T-helper 17 cell (primary cell): ENCODE measurements at regions not wholly inside any gene's neighbourhood (a gene's known extent, or its start where the extent isn't known, plus 50 kb on each side); places are given as distances from the start of the nearest gene placed in this dataset.
"Not testable (repeated sequence)": the region's sequence is repeated elsewhere in the genome, so short reads cannot be mapped to it uniquely, and the experiment has no call there.

Experiments
- ATAC-seq: fragments of 150-1000 bp; cut with Tn5 transposase; 2 replicates; pipeline ENCODE4 v1.10.0; 2021; ENCODE audit warnings: mild to moderate bottlenecking, moderate library complexity
- DNase-seq, 3 donors: peaks; one replicate each; pipeline versions ENCODE4 v3.0.0 to v3.0.0-alpha.2; 2020 to 2021
- H3K9me3 ChIP-seq: one replicate; pipeline ENCODE4 v1.7.0; 2013; ENCODE audit warnings: low read length, mild to moderate bottlenecking; ENCODE audit not compliant: control insufficient read depth, poor library complexity, severe bottlenecking
- H3K27ac Mint-ChIP-seq: one replicate; pipeline ENCODE4 v1.8.0; 2022; ENCODE audit warnings: mild to moderate bottlenecking, moderate library complexity, mixed read lengths
- H3K27me3 Mint-ChIP-seq: one replicate; pipeline ENCODE4 v1.8.0; 2022; ENCODE audit warnings: mixed read lengths
- H3K36me3 Mint-ChIP-seq: one replicate; pipeline ENCODE4 v1.8.0; 2022; ENCODE audit warnings: low read depth, mixed read lengths
- H3K4me1 Mint-ChIP-seq: one replicate; pipeline ENCODE4 v1.8.0; 2022; ENCODE audit warnings: mild to moderate bottlenecking, mixed read lengths
- H3K4me3 Mint-ChIP-seq: one replicate; pipeline ENCODE4 v1.8.0; 2022; ENCODE audit warnings: mild to moderate bottlenecking, moderate library complexity, mixed read lengths

DNA sequence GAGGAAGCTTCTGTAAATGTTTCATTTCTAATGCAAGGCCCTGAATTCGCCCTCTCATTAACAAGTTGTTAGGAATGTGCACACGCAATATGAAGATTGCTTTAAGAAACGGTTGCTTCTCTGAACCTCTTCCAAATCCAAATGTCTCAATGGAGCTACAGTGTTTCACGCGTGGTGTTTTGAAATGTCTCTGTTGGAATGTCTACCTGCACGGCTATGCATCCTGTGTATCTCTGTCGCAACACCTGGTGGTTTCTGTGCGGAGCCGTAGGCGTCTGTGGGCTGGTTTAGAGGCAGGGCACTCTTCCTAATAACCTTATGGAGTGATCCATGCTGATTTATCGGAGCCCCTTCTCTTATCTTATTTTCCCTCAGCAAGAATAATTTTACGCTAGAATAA, 1584.2 kb upstream of the SLC10A2 start:
- H3K36me3 Mint-ChIP-seq, result no peaks in the 10 kb centered on the region
- no peak overlapping the region for H3K27ac Mint-ChIP-seq
- H3K4me3 Mint-ChIP-seq, result no peak overlapping the region
- no peaks in the 10 kb centered on the region for H3K9me3 ChIP-seq
- ATAC-seq, result no peak
- DNase-seq, result no peak
- H3K27me3 Mint-ChIP-seq, result no peaks in the 10 kb centered on the region
- no peaks in the 10 kb centered on the region for H3K4me1 Mint-ChIP-seq

- Mint-ChIP-seq H3K36me3 (no peaks in the 10 kb centered on the region), H3K27ac (no peak overlapping the region), H3K4me1 (no peaks in the 10 kb centered on the region), H3K4me3 (no peak overlapping the region), H3K27me3 (no peaks in the 10 kb centered on the region)
- no peak for ATAC-seq
- no peak for DNase-seq
- H3K9me3 ChIP-seq, result no peaks in the 10 kb centered on the region
Measured at GRCh38 chr13:104648291-104648690, 1582.1 kb upstream of the SLC10A2 start.

DNA sequence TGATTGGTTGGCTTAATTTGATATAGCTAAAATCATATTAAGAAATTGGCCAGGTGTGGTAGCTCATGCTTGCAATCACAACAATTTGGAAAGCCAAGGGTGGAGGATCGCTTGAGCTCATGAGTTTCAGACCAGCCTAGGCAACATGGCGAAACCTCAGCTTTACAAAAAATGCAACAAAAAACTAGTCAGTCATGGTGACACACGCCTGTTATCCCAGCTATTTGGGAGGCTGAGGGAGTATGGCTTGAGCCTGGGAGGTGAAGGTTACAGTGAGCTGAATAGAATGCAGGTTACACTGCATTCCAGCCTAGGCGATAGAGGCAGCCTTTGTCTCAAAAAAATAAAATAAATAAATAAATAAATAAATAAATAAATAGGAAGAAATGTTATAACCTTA, 1579.6 kb upstream of the SLC10A2 start:
- Mint-ChIP-seq H3K36me3 (no peaks in the 10 kb centered on the region), H3K27me3 (no peaks in the 10 kb centered on the region), H3K4me1 (no peaks in the 10 kb centered on the region), H3K27ac (no peak overlapping the region), H3K4me3 (no peak overlapping the region)
- ATAC-seq (no peak), DNase-seq (no peak)
- no peaks in the 10 kb centered on the region for H3K9me3 ChIP-seq

DNA sequence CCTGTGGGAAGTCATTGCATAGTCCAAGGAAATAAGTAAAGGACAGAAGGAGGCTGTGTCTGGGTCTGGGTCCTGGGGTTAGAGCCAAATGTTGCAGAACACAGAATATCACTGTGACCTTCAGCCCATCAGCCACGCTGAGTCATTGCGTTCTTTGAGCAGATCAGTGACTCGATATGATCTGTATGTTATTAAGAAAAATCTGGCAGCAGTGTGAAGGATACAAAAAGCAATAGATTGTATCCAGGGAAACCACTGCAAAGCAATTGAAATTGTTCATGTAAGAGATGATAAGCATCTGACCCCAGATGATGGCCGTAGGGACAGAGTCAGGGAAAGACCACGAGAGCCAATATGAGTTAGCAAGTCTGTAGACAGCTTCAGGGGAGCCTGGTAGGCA, 1575.1 kb upstream of the SLC10A2 start:
- Mint-ChIP-seq H3K4me3 (no peak overlapping the region), H3K36me3 (no peaks in the 10 kb centered on the region), H3K27ac (no peak overlapping the region), H3K27me3 (no peaks in the 10 kb centered on the region), H3K4me1 (no peaks in the 10 kb centered on the region)
- DNase-seq (no peak), ATAC-seq (no peak)
- H3K9me3 ChIP-seq, result no peaks in the 10 kb centered on the region

- Mint-ChIP-seq H3K4me3 (no peak overlapping the region), H3K27me3 (no peaks in the 10 kb centered on the region), H3K4me1 (no peaks in the 10 kb centered on the region), H3K36me3 (no peaks in the 10 kb centered on the region), H3K27ac (no peak overlapping the region)
- H3K9me3 ChIP-seq, result no peaks in the 10 kb centered on the region
- ATAC-seq (no peak), DNase-seq (no peak)
Measured at GRCh38 chr13:104635879-104636278, 1569.7 kb upstream of the SLC10A2 start.

- Mint-ChIP-seq H3K4me3 (no peak overlapping the region), H3K27ac (no peak overlapping the region), H3K4me1 (no peaks in the 10 kb centered on the region), H3K36me3 (no peaks in the 10 kb centered on the region), H3K27me3 (no peaks in the 10 kb centered on the region)
- DNase-seq, result no peak
- ATAC-seq, result no peak
- H3K9me3 ChIP-seq, result no peaks in the 10 kb centered on the region
Measured at GRCh38 chr13:104634016-104634415, 1567.8 kb upstream of the SLC10A2 start.

DNA sequence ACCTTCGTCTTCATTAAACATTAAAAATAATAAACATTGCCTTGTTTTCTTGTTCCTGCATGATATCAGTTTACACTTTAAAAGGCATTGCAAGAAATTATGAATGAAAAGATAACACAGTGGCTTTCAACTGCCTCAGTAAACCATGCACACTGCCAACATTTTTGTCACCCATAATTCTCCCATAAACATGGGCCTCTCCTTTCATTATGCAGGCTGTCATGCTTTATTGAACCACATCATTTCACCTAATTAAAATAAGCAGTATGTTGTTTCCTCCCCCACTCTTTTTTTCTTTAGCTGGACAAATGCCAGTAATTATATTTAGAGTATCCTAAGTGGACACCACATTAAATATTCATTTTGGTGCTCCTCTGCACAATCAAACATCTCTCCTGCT, 1566.5 kb upstream of the SLC10A2 start:
- Mint-ChIP-seq H3K36me3 (no peaks in the 10 kb centered on the region), H3K27ac (no peak overlapping the region), H3K27me3 (no peaks in the 10 kb centered on the region), H3K4me3 (no peak overlapping the region), H3K4me1 (no peaks in the 10 kb centered on the region)
- ATAC-seq, result no peak
- DNase-seq, result no peak
- no peaks in the 10 kb centered on the region for H3K9me3 ChIP-seq

GRCh38 chr13:104625201-104625600, 1559.0 kb upstream of the SLC10A2 start:
- H3K4me3 Mint-ChIP-seq, result no peak overlapping the region
- no peaks in the 10 kb centered on the region for H3K27me3 Mint-ChIP-seq
- H3K4me1 Mint-ChIP-seq, result no peaks in the 10 kb centered on the region
- no peak overlapping the region for H3K27ac Mint-ChIP-seq
- no peaks in the 10 kb centered on the region for H3K36me3 Mint-ChIP-seq
- ATAC-seq (no peak), DNase-seq (no peak)
- no peaks in the 10 kb centered on the region for H3K9me3 ChIP-seq

DNA sequence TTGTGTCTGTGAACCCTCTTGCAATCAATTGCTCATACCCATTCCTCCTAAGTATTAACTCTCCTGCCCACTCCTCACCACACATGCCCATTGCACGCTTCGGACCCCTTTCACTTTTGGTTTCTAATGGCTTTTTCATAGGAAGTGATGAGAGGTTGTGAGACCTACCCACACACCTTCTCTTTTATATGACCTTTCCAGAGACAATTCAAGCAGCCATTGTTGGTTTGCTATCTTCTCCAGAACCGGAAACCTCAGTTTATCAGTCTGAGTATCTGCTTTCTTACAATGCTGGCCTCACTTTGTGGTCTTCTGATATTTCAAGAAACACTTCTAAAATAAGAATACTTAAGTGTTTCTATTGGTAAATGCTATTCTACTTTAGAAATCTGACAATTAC, 1550.8 kb upstream of the SLC10A2 start:
- Mint-ChIP-seq H3K27ac (no peak overlapping the region), H3K4me1 (no peaks in the 10 kb centered on the region), H3K4me3 (no peak overlapping the region), H3K27me3 (no peaks in the 10 kb centered on the region), H3K36me3 (no peaks in the 10 kb centered on the region)
- H3K9me3 ChIP-seq, result no peaks in the 10 kb centered on the region
- no peak for DNase-seq
- no peak for ATAC-seq

- no peak overlapping the region for H3K27ac Mint-ChIP-seq
- DNase-seq, result no peak
Measured at GRCh38 chr13:104614361-104615145, 1548.3 kb upstream of the SLC10A2 start.

GRCh38 chr13:104608331-104608730, 1542.1 kb upstream of the SLC10A2 start:
- no peaks in the 10 kb centered on the region for H3K9me3 ChIP-seq
- Mint-ChIP-seq H3K36me3 (no peaks in the 10 kb centered on the region), H3K4me3 (no peak overlapping the region), H3K27me3 (no peaks in the 10 kb centered on the region), H3K27ac (no peak overlapping the region), H3K4me1 (no peaks in the 10 kb centered on the region)
- ATAC-seq (no peak), DNase-seq (no peak)

More at GRCh38 chr13:104614361-104615145, 1548.3 kb upstream of the SLC10A2 start:
- H3K9me3 ChIP-seq, result no peaks in the 10 kb centered on the region
- no peaks in the 10 kb centered on the region for H3K36me3 Mint-ChIP-seq
- H3K4me3 Mint-ChIP-seq, result no peak overlapping the region
- no peaks in the 10 kb centered on the region for H3K4me1 Mint-ChIP-seq
- H3K27me3 Mint-ChIP-seq, result no peaks in the 10 kb centered on the region
- ATAC-seq, result no peak

- ATAC-seq, H3K4me1 Mint-ChIP-seq, H3K27ac Mint-ChIP-seq, H3K27me3 Mint-ChIP-seq, H3K36me3 Mint-ChIP-seq, DNase-seq, H3K9me3 ChIP-seq, H3K4me3 Mint-ChIP-seq: not testable (repeated sequence)
Measured at GRCh38 chr13:104605435-104605834, 1539.2 kb upstream of the SLC10A2 start.

GRCh38 chr13:104597546-104598180, 1531.4 kb upstream of the SLC10A2 start:
- no peak for DNase-seq
- Mint-ChIP-seq H3K27me3 (no peaks in the 10 kb centered on the region), H3K36me3 (no peaks in the 10 kb centered on the region), H3K4me3 (no peak overlapping the region), H3K4me1 (no peaks in the 10 kb centered on the region), H3K27ac (no peak overlapping the region)
- no peak for ATAC-seq
- peaks cover 2% of the 10 kb centered on the region for H3K9me3 ChIP-seq

DNA sequence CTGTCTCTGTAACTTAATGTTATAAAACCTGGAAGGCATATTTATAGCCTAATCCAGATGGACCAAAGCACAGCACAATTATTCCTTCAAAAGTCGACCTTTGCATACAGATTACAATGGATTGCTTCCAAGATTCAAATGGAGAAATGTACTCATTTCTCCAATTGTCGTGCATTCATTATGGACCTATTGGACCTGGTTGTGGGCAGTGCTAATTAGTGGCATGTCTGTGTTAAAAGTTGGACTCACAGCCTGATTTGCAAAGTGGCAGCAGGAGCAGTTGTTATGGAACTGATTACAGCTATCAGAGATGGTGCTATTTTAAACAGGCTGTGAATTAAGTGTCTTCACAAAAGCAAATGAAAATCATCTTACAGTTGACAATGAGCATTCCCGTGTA, 1529.3 kb upstream of the SLC10A2 start:
- Mint-ChIP-seq H3K27me3 (no peaks in the 10 kb centered on the region), H3K4me1 (no peaks in the 10 kb centered on the region), H3K4me3 (no peak overlapping the region), H3K27ac (no peak overlapping the region), H3K36me3 (no peaks in the 10 kb centered on the region)
- peaks cover 2% of the 10 kb centered on the region for H3K9me3 ChIP-seq
- ATAC-seq (no peak), DNase-seq (no peak)
